K562 (cell line): ENCODE measurements at regions not wholly inside any gene's neighbourhood (a gene's known extent, or its start where the extent isn't known, plus 50 kb on each side); places are given as distances from the start of the nearest gene placed in this dataset.

ENCODE experiments used
- ATAC-seq: fragments of 200-7000 bp; cut with Tn5 transposase; 3 replicates; pipeline ENCODE4 v1.9.1; 2020; ENCODE audit warnings: moderate library complexity
- BruUV-seq: library from RNA; stranded (reverse); fragments of 400-500 nt; replicated peaks from 2 replicates; lab custom pipeline; 2021; lab: Mats Ljungman, UMichigan
- CTCF ChIA-PET: fragments of 300-600 bp; formaldehyde crosslinking; extraction: SDS; loops from one replicate; lab custom pipeline; 2021; ENCODE audit warnings: low intra/inter-chr PET ratio; lab: Yijun Ruan, JAX
- POLR2A ChIA-PET: fragments of 300-600, 350-650 bp; sonication (Branson Sonifier 250); formaldehyde crosslinking; extraction: SDS; loops from one replicate; lab custom pipeline; 2021; ENCODE audit warnings: antibody characterized with exemption, inconsistent platforms; lab: Yijun Ruan, JAX
- DNase-seq, 4 experiments: peaks; one replicate each; pipeline versions ENCODE4 v3.0.0 to v3.0.0-alpha.2; 2011 to 2018; ENCODE audit warnings: low spot score in 3 of 4, mixed read lengths in 3 of 4; ENCODE audit errors: extremely low read depth in 1 of 4
- FAIRE-seq: peaks from 2 replicates; lab custom pipeline; 2011; peaks lifted over from hg19 to GRCh38; lab: Jason Lieb, UNC
- H2AFZ ChIP-seq: 2 replicates; pipeline ENCODE4 v1.6.0; 2011; ENCODE audit warnings: low read depth, low read length, control low read depth, inconsistent platforms
- H3K27ac ChIP-seq: fragments of 200-600 bp; 3 replicates; pipeline ENCODE4 v1.8.0; 2011; ENCODE audit warnings: low read depth, mild to moderate bottlenecking, control low read depth, inconsistent platforms, low read length, moderate library complexity, mixed read lengths; ENCODE audit errors: extremely low read depth
- H3K27me3 ChIP-seq, 2 experiments: fragments of 300-600 bp in 1 of 2; 2 replicates in 1 of 2; 3 replicates in 1 of 2; pipeline versions ENCODE4 v1.6.0 to v1.8.0; 2011; ENCODE audit warnings: inconsistent platforms in 2 of 2, low read length in 2 of 2, mild to moderate bottlenecking in 1 of 2, mixed read lengths in 1 of 2, moderate library complexity in 1 of 2; ENCODE audit not compliant: control insufficient read depth in 2 of 2, insufficient read depth in 2 of 2
- H3K36me3 ChIP-seq: fragments of 300-600 bp; 3 replicates; pipeline ENCODE4 v1.8.0; 2011; ENCODE audit warnings: mild to moderate bottlenecking, low read length, inconsistent platforms; ENCODE audit not compliant: control insufficient read depth, insufficient read depth
- H3K4me1 ChIP-seq, 2 experiments: fragments of 200-600 bp in 1 of 2; replicated peaks in 1 of 2; 2 replicates in 1 of 2; 3 replicates in 1 of 2; pipeline versions ENCODE4 v1.5.1 to v1.8.0; 2011; ENCODE audit warnings: inconsistent platforms in 2 of 2, low read length in 2 of 2, mild to moderate bottlenecking in 1 of 2, mixed read lengths in 1 of 2, moderate library complexity in 1 of 2; ENCODE audit not compliant: control insufficient read depth in 2 of 2, insufficient read depth in 2 of 2
- H3K4me2 ChIP-seq: 2 replicates; pipeline ENCODE4 v1.6.1; 2011; ENCODE audit warnings: low read length, control low read depth, inconsistent platforms, mixed read lengths; ENCODE audit not compliant: insufficient read depth
- H3K4me3 ChIP-seq: fragments of 200-600 bp; sonication (generic), shearing (Covaris generic); 2 replicates; pipeline ENCODE4 v1.5.1; 2016; ENCODE audit warnings: control low read depth, inconsistent platforms
- H3K79me2 ChIP-seq: fragments of 200-600 bp; 3 replicates; pipeline ENCODE4 v1.8.0; 2011; ENCODE audit warnings: low read length, inconsistent platforms; ENCODE audit not compliant: control insufficient read depth, insufficient read depth
- H3K9ac ChIP-seq, 2 experiments: 2 replicates each; pipeline versions ENCODE4 v1.6.0 to v1.6.1; 2011; ENCODE audit warnings: low read depth in 2 of 2, low read length in 2 of 2, control low read depth in 1 of 2, inconsistent platforms in 1 of 2, mild to moderate bottlenecking in 1 of 2, mixed read lengths in 1 of 2; ENCODE audit not compliant: insufficient read depth in 1 of 2
- H3K9me1 ChIP-seq: one replicate; pipeline ENCODE4 v1.6.0; 2011; ENCODE audit warnings: inconsistent platforms, mild to moderate bottlenecking, low read length, moderate library complexity; ENCODE audit not compliant: control insufficient read depth, insufficient read depth
- H3K9me3 ChIP-seq: replicated peaks from 2 replicates; pipeline ENCODE4 v1.5.1; 2011; ENCODE audit warnings: low read depth, low read length, inconsistent platforms; ENCODE audit not compliant: control insufficient read depth, insufficient read depth
- H4K20me1 ChIP-seq: replicated peaks from 2 replicates; pipeline ENCODE4 v1.6.1; 2011; ENCODE audit warnings: low read length, inconsistent platforms, mixed read lengths; ENCODE audit not compliant: control insufficient read depth, insufficient read depth
- BRD9 ChIP-seq: fragments of 450-650 bp; IDR thresholded peaks from 2 replicates; pipeline ENCODE4 v1.6.1; 2018; ENCODE audit warnings: low read depth; ENCODE audit not compliant: partially characterized antibody
- CEBPG ChIP-seq, 3 experiments: fragments of 200-800 bp in 1 of 3; sonication (Bioruptor generic) in 1 of 3; sonication (generic) in 1 of 3; formaldehyde crosslinking in 1 of 3; IDR thresholded peaks in 2 of 3; conservative IDR thresholded peaks in 1 of 3; 2 replicates each; pipeline versions ENCODE4 v1.6.1 to v1.8.0; 2016 to 2022; ENCODE audit warnings: missing compliant biosample characterization in 2 of 3, missing genetic modification characterization in 2 of 3, mild to moderate bottlenecking in 1 of 3, missing genetic modification reagents in 1 of 3
- HDAC3 ChIP-seq: fragments of 450-650 bp; IDR thresholded peaks from 2 replicates; pipeline ENCODE4 v1.6.1; 2018; ENCODE audit warnings: borderline replicate concordance, mild to moderate bottlenecking, moderate library complexity; ENCODE audit not compliant: partially characterized antibody
- MCM5 ChIP-seq: fragments of 450-650 bp; IDR thresholded peaks from 2 replicates; pipeline ENCODE4 v1.6.1; 2016; ENCODE audit warnings: low read depth
- SAP30 ChIP-seq: fragments of 200-600 bp; sonication (generic); IDR thresholded peaks from 2 replicates; pipeline ENCODE4 v1.6.1; 2012; ENCODE audit warnings: borderline replicate concordance, low read depth, mild to moderate bottlenecking, moderate library complexity, low read length, control low read depth, inconsistent platforms; ENCODE audit not compliant: insufficient read depth, poor library complexity, severe bottlenecking
- WGBS: fragments of 100-300 bp; shearing (Covaris generic); methylation state at CpG from one replicate; pipeline ENCODE4 v1.1.6; 2016; ENCODE audit warnings: low coverage, mixed read lengths; ENCODE audit not compliant: insufficient coverage; ENCODE audit errors: missing lambda C conversion rate; 5-methylcytosine and 5-hydroxymethylcytosine counted together
- in situ Hi-C: fragments of 300-500 bp; cut with MboI; formaldehyde crosslinking; loops from 4 replicates; pipeline ENCODE4 v1.15.0; 2018; ENCODE audit warnings: inconsistent platforms, mixed read lengths
- intact Hi-C: fragments of 100-400 bp; cut with micrococcal nuclease; formaldehyde crosslinking; loops from 2 replicates; pipeline ENCODE4 v1.14.2; 2022
- TF ChIP-seq, protein P1 (sequence below), 2 experiments: fragments of 450-650 bp in 1 of 2; sonication (generic) in 1 of 2; formaldehyde crosslinking in 1 of 2; IDR thresholded peaks in 1 of 2; conservative IDR thresholded peaks in 1 of 2; 2 replicates each; pipeline versions ENCODE4 v1.6.1 to v1.8.1; 2016 to 2023; ENCODE audit warnings: mild to moderate bottlenecking in 2 of 2, moderate library complexity in 2 of 2, inconsistent platforms in 1 of 2, missing genetic modification reagents in 1 of 2
- TF ChIP-seq, protein P2 (sequence below): conservative IDR thresholded peaks from 2 replicates; pipeline ENCODE4 v1.6.1; 2011; ENCODE audit warnings: low read depth, mild to moderate bottlenecking, low read length; ENCODE audit not compliant: control insufficient read depth
- TF ChIP-seq, protein P3 (sequence below): fragments of 250-450 bp; sonication (Bioruptor Pico); IDR thresholded peaks from 2 replicates; pipeline ENCODE4 v1.8.0; 2022; ENCODE audit warnings: inconsistent platforms, mild to moderate bottlenecking, moderate library complexity, borderline replicate concordance

DNA sequence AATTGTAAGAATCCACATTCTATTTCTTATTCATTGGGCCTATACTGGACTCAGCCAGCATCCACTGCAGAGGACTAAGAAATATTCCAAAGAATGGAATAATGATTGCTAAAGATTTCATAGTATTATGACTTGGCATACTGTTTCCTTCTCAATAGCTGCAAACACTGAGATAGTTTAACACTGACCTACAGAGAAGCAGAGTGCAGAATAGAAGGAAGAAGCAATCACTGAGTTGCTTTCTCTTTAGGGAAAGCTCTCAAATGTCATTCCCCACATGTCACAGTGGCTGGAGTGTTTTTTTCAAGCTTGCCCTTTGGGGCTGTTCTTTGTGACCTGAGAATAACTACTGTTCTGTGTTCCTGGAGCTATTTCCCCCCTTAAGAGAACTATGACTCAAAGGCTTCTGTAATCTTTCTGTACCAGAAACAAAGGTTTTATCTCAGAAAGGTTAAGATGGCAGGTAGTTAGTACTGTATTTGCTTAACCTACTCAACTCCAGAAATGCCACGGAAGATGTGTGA is 243.6 kb upstream of the LUZP2 start:
- BruUV-seq, result no TSS peak
- no peak for FAIRE-seq

DNA sequence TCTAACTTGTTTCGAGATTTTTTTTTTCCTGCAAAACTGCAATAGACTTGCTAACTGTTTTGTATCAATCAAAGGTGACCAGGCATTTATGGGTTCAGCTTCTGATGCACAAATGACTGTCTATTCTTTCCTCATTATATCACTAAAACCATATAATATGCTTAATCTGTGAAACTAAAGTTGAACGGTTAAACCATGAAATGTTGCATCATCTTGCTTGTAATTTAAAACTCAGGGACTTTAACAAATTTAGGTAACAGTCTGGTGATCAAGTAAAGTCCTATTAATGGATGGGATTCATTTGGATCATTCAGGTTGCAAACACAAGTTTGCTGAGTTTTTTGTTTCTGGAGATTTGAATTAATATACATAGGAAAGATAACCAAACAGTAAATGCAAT is 232.0 kb upstream of the LUZP2 start:
- in situ Hi-C loops (no loop called here), intact Hi-C loops (no loop called here)
- no peak for ATAC-seq
- CTCF ChIA-PET, result no interaction called here
- H2AFZ ChIP-seq, result no peak overlapping the region
- FAIRE-seq, result no peak
- no peak for DNase-seq
- H3K36me3 ChIP-seq, result no peaks in the 10 kb centered on the region
- BruUV-seq, result no TSS peak
- H3K9me1 ChIP-seq, result no peaks in the 10 kb centered on the region
- no peak overlapping the region for H3K27ac ChIP-seq
- no peaks in the 10 kb centered on the region for H4K20me1 ChIP-seq
- H3K27me3 ChIP-seq, result no peaks in the 10 kb centered on the region
- TF ChIP-seq CEBPG (CRISPR knock-in tag; IDR thresholded peaks at IDR 0.05), result no peak
- peak in 1 of 2 experiments; percentile 76; a peak in 2 of 4 replicates for TF ChIP-seq CEBPG (tag; conservative IDR thresholded peaks at IDR 0.05 in 1 of 2, IDR thresholded peaks at IDR 0.05 in 1 of 2)
- TF ChIP-seq MCM5, result no peak
- TF ChIP-seq, protein P1, sequence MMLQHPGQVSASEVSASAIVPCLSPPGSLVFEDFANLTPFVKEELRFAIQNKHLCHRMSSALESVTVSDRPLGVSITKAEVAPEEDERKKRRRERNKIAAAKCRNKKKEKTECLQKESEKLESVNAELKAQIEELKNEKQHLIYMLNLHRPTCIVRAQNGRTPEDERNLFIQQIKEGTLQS (IDR thresholded peaks at IDR 0.05), result peak; percentile 14; the same call in 1 of the 2 replicates
- TF ChIP-seq, protein P1 (CRISPR knock-in tag; conservative IDR thresholded peaks at IDR 0.05), result no peak
- TF ChIP-seq, protein P2, sequence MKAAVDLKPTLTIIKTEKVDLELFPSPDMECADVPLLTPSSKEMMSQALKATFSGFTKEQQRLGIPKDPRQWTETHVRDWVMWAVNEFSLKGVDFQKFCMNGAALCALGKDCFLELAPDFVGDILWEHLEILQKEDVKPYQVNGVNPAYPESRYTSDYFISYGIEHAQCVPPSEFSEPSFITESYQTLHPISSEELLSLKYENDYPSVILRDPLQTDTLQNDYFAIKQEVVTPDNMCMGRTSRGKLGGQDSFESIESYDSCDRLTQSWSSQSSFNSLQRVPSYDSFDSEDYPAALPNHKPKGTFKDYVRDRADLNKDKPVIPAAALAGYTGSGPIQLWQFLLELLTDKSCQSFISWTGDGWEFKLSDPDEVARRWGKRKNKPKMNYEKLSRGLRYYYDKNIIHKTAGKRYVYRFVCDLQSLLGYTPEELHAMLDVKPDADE, result no peak
- no peak for TF ChIP-seq BRD9
- no peaks in the 10 kb centered on the region for H3K4me1 ChIP-seq
- POLR2A ChIA-PET, result no interaction called here
- no peaks in the 10 kb centered on the region for H3K9me3 ChIP-seq
- no peaks in the 10 kb centered on the region for H3K79me2 ChIP-seq
- 0% methylated on average over 2 of the region's 2 CpGs for WGBS
- H3K4me2 ChIP-seq, result no peak overlapping the region
- H3K9ac ChIP-seq, result no peak overlapping the region
- H3K4me3 ChIP-seq, result no peak overlapping the region

More for the DNA sequence above, 243.6 kb upstream of the LUZP2 start:
- CTCF ChIA-PET, result no interaction called here
- 0% methylated on average over 1 of the region's 1 CpG for WGBS
- in situ Hi-C loops (no loop called here), intact Hi-C loops (no loop called here)
- ATAC-seq (no peak), DNase-seq (no peak)
- no peaks in the 10 kb centered on the region for H4K20me1 ChIP-seq
- H3K4me2 ChIP-seq, result no peak overlapping the region
- H3K27ac ChIP-seq, result no peak overlapping the region
- POLR2A ChIA-PET, result no interaction called here
- no peaks in the 10 kb centered on the region for H3K9me1 ChIP-seq
- TF ChIP-seq HDAC3, result no peak
- TF ChIP-seq, protein P3, sequence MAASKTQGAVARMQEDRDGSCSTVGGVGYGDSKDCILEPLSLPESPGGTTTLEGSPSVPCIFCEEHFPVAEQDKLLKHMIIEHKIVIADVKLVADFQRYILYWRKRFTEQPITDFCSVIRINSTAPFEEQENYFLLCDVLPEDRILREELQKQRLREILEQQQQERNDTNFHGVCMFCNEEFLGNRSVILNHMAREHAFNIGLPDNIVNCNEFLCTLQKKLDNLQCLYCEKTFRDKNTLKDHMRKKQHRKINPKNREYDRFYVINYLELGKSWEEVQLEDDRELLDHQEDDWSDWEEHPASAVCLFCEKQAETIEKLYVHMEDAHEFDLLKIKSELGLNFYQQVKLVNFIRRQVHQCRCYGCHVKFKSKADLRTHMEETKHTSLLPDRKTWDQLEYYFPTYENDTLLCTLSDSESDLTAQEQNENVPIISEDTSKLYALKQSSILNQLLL (CRISPR knock-in tag), result no peak
- TF ChIP-seq SAP30, result no peak
- no peak overlapping the region for H3K9ac ChIP-seq
- H3K27me3 ChIP-seq, result no peaks in the 10 kb centered on the region
- H3K9me3 ChIP-seq, result no peaks in the 10 kb centered on the region; the same call in 1 of the 2 replicates
- no peaks in the 10 kb centered on the region for H3K79me2 ChIP-seq
- H3K4me3 ChIP-seq, result no peak overlapping the region
- H3K36me3 ChIP-seq, result no peaks in the 10 kb centered on the region
- no peaks in the 10 kb centered on the region for H3K4me1 ChIP-seq
- no peak overlapping the region for H2AFZ ChIP-seq
